GM18508 (cell line): ENCODE measurements at regions not wholly inside any gene's neighbourhood (a gene's known extent, or its start where the extent isn't known, plus 50 kb on each side); places are given as distances from the start of the nearest gene placed in this dataset.

Source experiments
- ATAC-seq: cut with Tn5 transposase; IDR thresholded peaks from one replicate; pipeline ENCODE4 v1.9.1; 2021; ENCODE audit warnings: moderate number of reproducible peaks; ENCODE audit not compliant: insufficient read depth, unreplicated experiment

GRCh38 chr6:139832493-139833305 is 458.3 kb upstream of the CITED2 start:
- no peak for ATAC-seq

DNA sequence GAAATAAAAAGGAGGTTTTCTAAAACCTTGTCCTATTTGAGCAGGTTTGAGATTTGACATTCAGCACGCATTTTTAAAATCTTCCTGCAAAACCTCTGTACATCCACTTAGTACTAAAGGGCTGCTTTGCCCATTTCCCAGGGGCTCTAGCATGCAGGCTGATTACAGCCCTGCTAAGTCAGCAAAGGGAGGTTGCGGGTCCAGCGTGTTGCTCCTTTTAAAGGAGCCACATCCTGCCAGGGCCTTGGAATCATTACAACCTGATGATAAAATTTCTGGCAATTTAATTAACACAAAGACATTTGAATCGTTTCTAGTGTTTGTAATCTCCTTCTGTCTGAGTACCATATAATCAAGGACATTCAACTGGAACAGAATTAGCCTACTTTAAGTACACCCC is 455.1 kb upstream of the CITED2 start:
- no peak for ATAC-seq

DNA sequence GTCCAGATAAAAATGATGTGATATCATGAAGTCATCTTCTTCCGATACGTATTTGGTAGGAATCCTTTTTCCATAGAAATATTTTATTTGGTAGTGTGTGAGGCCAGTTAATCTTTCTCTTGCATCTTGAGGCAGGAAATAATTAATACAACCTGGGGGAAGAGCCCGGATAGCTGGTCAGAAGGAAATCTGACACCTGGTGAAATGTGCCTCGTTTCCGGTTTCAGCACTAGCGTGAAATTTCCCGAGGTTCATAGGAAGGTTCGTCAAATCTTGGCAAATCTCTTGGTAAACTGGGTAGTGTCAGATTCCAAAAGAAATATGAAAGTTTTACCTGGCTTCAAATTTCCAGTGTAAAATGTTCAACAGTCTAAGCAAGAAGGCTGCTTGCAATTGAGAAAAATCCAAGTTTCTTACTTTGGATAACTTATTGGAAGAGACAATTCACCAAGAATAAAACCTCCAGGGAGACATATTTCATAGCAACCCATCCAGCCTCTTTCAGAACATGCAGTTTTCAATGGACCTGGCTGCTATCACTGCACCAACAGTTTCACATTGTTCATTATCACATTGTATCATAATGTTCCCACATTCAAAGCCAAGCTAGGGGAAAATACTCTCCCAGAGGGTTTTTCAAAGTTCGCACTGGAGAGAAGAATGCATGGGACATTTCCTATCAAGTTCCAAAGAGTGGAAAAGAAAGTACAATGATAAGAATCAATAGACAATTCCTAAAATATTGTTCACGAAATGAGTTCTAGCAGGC is 454.5 kb upstream of the CITED2 start:
- ATAC-seq: no peak

- no peak for ATAC-seq
Observed at GRCh38 chr6:139825935-139826374, 451.5 kb upstream of the CITED2 start.

DNA sequence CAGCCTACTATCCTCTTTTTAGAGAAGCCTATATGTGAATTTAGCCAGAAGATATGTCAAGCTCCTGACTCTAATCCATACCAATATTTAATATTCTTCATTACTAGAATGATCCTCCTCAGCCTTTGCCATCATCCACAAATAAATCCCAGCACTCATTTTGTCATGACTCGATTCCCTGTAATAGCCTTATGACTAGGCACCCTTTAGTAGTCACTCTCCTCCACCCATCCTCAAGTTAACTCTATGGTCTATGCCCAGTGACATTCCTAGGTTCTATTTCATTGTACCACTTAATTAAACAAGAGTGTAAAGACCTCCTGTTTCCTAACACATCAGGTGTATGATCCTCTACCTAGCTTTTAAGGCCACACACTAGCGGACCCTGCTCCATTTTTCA is 450.4 kb upstream of the CITED2 start:
- ATAC-seq: no peak

DNA sequence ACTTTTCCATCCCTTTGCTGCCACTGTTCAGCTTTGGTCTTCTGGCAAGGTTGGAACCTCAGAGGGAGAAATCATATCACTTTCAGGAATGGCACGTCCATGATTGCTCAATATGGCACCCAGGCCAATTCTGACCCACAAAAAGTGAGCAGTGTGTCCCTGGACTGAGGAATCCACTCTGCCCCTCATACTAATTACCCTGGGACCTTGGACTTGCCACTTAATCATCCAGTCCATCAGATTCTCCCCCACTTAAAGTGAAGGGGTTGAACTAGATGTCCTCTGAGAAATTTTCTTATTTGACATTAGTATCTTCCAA is 449.3 kb upstream of the CITED2 start:
- no peak for ATAC-seq

DNA sequence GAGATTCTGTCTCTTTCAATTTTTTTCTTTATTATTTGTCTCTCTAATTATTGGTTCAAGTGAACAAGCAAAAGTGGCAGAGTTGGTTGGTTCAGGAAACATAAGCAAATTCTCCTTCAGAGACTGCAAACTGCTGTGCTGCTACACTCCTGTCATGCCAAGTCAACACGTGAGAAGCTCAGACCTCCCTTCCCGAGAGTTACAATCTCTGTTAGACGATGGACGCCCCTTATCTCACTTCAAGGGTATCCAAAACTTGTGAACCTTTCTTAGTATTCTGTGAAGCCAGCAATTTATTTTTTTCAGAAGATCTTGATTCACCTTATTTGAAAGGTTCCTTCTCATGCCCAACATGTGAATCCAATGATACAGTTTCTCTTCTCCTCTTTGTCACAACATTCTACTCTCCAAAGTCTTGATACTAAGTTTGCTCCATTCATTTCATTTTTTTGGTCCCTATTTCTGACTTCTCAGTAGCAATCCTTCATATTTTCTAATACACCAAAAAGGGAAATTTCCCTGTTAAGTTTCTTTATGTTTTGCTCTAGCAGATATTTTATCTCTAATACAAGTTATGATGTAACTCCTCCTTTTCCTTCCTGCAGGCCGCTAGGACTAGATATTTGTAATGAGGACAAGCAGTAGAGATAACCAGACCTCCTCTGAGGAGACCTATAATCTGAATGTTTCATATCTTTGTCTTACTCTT is 448.8 kb upstream of the CITED2 start:
- ATAC-seq: no peak

- ATAC-seq: no peak
Observed at GRCh38 chr6:139821676-139822223, 447.3 kb upstream of the CITED2 start.

GRCh38 chr6:139820210-139820609 is 445.8 kb upstream of the CITED2 start:
- ATAC-seq: no peak

- no peak for ATAC-seq
Observed at GRCh38 chr6:139819776-139820175, 445.3 kb upstream of the CITED2 start.

- no peak for ATAC-seq
Observed at GRCh38 chr6:139812939-139813338, 438.5 kb upstream of the CITED2 start.

DNA sequence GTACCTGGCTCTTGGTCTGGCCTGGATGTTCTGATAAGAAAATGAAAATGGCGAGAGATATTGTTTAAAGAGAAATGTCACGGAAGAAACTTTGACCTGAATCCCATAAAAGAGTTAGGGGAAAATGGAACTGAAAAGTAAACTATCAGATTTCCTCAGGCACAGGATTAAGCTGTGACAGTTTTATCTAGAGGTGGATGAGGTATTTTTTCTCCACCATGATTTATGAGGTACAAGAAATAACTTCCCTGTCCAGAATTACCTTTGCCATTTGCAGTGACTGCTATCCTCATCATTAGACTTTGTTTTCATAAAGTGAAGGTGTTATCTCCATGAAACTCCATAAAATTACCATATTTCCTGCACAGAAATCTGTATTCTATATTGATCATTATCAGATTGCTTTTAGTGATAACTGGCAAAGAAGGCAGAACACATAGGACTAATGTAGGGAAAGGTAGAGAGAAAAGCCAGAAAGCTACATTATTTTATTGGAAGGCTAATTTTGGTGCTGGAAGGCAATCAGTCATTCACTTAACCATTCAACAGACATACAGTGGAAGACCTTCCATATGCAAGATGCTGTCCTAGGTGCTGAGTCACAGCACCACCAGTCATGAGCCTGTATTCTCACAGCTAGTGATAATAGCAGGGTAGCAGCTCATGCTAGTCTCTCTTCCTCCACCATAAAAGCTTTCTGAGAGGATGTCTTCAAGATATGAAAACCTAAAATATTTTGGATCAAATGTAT is 427.3 kb upstream of the CITED2 start:
- ATAC-seq: no peak

DNA sequence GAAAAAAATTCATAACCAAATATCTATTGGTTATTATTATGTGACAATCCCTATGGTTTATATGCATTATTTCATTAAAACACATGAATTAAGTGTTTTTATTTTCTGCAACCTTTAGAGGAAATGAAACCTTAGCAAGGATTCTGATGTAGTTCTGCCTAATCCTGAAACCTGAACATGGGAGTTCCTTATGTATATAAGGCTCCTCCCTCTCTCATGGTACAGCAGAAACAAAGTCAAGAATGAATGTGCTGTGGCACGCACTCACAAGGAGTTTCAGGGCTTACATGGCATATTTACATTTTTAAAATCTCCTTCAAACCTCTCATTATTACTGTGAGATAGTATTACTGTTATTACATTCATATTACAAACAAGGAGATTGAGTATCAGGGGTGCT is 426.4 kb upstream of the CITED2 start:
- ATAC-seq: peak; percentile 97

DNA sequence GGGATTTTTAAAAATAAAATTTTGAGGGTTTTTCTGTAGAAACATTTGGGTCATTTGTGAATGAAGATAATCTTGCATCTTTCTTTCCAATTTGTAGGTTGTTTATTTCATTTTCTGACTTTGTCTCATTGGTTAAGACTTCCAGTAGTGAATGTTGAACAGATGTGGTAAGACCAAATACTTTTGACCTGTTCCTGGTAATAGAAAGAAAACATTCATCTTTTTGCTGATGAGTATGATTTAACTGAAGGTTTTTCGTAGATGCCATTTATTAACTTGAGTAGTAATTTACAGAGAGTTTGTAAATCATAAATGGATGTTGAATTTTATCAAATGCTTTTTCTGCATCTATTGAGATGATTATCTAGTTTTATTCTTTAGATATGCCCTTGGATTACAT is 416.1 kb upstream of the CITED2 start:
- no peak for ATAC-seq

GRCh38 chr6:139784222-139784769 is 409.8 kb upstream of the CITED2 start:
- no peak for ATAC-seq

DNA sequence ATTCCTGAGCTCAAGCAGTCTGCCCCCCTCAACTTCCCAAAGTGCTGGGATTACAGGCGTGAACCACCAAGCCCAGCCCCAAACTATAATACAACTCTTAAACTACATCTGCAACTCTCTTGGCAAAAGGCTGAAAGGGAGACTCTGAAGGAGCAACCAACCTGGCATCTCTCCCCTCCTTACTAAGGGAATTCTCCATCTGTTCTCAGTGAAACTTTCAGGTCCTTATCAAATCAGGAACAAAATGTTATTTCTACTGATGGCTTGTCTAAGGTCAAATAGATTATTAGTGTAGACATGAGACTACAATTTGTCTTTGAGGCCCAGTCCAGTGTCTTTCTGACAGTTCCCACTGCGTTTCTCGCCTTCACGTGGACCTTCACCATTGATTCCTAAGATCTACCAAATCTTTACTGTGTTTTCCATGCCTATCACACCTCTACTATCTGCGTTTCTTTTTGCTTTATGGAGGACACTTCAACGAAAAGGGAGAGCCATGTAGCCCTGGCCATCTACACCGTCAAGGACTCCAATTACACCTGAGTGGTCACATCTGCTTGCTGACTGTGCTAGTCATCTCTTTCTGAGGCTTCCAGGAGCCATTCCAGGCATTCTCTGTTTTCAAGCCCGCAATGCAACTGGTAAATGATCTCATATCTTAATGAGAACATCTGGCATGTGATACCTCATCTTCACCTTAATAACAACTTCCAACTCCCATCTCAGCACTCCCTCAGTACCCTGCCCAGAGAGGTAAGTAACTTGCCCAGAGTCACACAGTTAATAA is 405.7 kb upstream of the CITED2 start:
- ATAC-seq: no peak

- ATAC-seq: no peak
Observed at GRCh38 chr6:139778688-139779087, 404.2 kb upstream of the CITED2 start.

DNA sequence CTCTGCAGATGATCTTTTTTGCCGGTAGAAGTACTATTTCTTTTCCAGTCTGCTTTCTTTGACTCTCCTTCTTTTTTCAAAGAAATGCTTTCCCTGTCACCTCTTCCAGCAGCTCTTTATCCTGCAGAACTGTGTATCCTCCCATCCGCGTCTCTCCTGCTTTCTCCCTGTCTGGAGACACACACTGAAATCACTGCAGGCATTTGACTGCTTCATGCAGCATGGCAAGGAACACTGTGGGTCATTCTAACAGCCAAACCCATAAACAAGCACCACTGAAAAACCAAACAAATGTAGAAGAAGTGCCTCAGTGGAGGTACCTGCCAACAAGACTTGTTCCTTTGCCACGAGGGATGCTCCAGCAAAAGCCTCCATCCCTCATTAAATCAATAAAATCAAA is 403.7 kb upstream of the CITED2 start:
- ATAC-seq: no peak
